Loucy (cell line): ENCODE measurements at regions not wholly inside any gene's neighbourhood (a gene's known extent, or its start where the extent isn't known, plus 50 kb on each side); places are given as distances from the start of the nearest gene placed in this dataset.

Experiments used
- CTCF ChIP-seq: fragments of 200-600 bp; sonication (generic); conservative IDR thresholded peaks from 2 replicates; pipeline ENCODE4 v1.5.1; 2014; ENCODE audit warnings: mild to moderate bottlenecking, antibody characterized with exemption, low read length
- EZH2phosphoT487 ChIP-seq: fragments of 200-600 bp; IDR thresholded peaks from 2 replicates; pipeline ENCODE4 v1.6.1; 2018; ENCODE audit warnings: antibody characterized with exemption, mild to moderate bottlenecking, moderate library complexity, borderline replicate concordance

- TF ChIP-seq CTCF: no peak
- no peak for TF ChIP-seq EZH2phosphoT487
These were observed 1268.0 kb downstream of the JRKL start for GRCh38 chr11:97657852-97658251.
